C4-2B (cell line): ENCODE measurements at regions not wholly inside any gene's neighbourhood (a gene's known extent, or its start where the extent isn't known, plus 50 kb on each side); places are given as distances from the start of the nearest gene placed in this dataset.

Experiments
- ZFX ChIP-seq: fragments of 450-650 bp; IDR thresholded peaks from 2 replicates; pipeline ENCODE4 v1.6.1; 2017
- TF ChIP-seq, protein P1 (sequence below): fragments of 450-650 bp; conservative IDR thresholded peaks from 2 replicates; pipeline ENCODE4 v1.5.1; 2017; ENCODE audit warnings: mild to moderate bottlenecking

DNA sequence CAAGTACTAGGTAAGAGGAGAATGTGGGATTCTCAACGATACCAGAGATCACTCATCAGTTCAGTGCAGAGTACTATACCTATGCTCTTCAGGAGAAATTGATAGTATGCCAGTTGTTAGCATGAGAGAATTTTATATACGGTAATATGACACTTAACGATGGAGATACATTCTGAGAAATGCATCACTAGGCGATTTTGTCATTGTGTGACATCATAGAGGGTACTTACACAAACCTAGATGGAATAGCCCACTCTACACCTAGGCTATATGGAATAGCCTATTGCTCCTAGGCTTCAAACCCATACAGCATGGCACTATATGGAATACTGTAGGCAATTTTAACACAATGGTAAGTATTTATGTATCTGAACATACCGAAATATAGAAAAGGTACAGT lies 140.2 kb downstream of the SLIT2 start:
- TF ChIP-seq, protein P1, sequence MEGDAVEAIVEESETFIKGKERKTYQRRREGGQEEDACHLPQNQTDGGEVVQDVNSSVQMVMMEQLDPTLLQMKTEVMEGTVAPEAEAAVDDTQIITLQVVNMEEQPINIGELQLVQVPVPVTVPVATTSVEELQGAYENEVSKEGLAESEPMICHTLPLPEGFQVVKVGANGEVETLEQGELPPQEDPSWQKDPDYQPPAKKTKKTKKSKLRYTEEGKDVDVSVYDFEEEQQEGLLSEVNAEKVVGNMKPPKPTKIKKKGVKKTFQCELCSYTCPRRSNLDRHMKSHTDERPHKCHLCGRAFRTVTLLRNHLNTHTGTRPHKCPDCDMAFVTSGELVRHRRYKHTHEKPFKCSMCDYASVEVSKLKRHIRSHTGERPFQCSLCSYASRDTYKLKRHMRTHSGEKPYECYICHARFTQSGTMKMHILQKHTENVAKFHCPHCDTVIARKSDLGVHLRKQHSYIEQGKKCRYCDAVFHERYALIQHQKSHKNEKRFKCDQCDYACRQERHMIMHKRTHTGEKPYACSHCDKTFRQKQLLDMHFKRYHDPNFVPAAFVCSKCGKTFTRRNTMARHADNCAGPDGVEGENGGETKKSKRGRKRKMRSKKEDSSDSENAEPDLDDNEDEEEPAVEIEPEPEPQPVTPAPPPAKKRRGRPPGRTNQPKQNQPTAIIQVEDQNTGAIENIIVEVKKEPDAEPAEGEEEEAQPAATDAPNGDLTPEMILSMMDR = no peak
- no peak for TF ChIP-seq ZFX
